CD4-positive, alpha-beta T cell treated with Interleukin-15 for 1 hour (primary cell): ENCODE measurements at regions not wholly inside any gene's neighbourhood (a gene's known extent, or its start where the extent isn't known, plus 50 kb on each side); places are given as distances from the start of the nearest gene placed in this dataset.

ENCODE experiments used
- DNase-seq: peaks from one replicate; pipeline ENCODE4 v3.0.0-alpha.2; 2020

DNA sequence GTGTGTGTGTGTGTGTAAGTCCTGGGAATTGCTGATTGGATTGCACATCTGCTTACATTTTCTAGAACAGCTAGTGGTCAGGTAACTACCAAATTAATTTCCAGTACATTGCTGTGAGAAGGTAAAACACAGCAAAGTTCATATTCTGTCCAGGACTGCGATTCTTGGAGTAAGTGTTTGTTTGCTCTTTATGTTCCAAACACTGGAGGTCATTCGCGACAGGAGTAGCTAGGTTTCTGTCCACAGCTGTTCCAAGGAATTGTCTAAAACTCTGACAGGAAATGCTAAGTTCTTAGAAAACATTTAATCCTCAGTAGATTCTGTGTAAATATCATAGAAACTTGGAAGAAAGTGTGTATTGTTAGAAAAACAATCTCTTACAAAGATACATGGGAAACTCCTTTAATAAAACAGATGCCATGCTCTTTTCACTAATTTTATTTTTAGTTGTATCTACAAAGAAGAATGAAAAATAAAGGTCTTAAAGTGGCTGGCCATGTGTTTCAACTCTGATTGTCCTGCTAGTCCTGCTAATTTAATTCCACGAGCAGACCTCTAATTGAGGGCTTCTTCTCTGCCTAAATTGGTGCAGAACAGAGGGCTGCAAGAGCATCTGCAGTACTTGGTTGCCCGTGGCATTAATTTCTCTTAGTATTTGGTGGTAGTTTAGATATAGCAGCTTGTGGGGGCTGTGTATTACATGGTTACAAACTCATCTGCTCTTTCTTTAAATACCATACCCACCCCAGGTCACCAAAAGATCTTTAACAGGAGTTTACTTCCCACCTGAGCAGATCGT lies 464.5 kb downstream of the RASEF start:
- DNase-seq: no peak

DNA sequence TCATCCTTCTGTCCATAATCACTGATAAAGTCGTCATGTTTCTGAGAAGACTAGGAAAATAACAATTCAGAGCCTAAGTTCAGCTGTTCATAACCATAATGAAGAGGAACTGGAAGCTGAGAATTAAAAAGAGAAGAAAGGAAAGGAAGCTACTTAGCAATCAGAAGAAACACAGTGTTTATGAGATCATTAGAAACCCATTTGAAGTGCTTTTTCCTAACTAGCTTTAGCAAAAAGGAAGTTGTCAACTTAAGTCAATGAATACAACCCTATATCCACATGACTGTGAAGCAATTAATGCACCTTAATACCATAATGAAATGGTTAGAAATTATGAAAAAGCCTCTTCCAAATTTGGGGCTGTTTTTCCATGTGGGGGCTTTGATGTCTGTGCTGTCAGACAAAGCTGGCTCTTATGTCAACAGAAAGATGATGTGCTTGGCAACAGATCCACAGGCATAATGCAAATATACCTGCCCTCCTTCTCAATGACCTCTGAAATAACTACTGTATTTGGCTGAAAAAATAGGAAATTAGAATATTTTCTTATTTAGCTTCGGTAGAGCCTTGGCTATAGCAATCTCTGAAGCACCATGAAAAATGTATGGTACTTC lies 463.5 kb downstream of the RASEF start:
- no peak for DNase-seq

DNA sequence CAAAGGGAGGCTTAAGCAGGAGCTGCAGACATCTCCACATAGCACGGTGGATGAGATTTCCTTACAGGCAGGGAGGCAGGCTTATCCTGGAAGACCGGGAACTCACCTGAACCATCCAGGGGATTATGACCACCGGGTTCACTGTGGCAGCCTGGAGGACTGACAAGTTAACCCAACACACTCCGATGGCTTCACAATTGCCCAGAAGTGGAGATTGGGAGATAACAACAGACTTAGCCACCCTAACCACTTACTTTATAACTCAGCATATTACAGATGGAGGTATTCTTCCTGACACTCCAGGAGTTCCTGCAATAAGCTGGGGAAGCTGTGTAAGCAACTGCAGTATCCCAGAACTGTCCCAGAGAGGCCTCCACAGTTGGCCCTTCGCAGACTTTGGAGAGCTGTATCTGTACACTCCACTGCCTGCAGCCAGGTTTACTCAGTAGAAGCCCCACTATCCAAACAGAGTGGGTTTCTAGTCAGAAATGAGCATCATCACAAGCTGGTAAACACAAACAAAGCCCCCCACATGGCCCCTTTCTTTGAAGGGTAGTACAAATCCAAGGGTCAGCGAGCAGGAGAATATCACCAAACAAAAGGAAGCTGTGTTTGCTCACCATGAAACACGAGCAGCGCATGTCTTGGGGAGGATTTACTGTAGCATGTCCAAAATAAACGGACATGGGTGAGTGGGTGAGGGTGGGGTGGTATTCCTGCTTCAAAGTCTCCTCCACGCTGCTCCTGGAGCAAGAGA lies 462.2 kb downstream of the RASEF start:
- DNase-seq: no peak

DNA sequence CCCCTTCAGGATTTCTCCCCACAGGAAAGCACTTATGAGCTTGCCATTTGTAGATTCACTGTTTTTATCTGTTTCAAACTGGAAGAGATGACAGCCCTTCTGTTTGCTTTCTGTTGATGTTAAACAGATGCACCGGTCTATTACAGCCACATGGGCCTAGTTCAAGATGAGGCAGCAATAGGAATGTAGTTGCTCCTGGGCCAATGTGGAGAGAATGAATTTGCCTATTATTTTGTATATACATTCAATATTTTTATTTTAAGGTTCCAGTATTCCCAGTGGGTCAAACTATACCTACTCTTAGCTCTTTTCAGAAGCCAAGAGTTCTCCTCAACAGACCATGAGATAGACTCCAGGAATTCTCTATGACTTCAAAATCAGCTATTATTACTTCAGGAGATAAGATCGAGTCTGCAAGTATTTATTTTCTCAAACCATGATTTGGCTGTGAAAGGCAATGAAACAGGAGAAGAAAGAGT lies 461.6 kb downstream of the RASEF start:
- DNase-seq: no peak

DNA sequence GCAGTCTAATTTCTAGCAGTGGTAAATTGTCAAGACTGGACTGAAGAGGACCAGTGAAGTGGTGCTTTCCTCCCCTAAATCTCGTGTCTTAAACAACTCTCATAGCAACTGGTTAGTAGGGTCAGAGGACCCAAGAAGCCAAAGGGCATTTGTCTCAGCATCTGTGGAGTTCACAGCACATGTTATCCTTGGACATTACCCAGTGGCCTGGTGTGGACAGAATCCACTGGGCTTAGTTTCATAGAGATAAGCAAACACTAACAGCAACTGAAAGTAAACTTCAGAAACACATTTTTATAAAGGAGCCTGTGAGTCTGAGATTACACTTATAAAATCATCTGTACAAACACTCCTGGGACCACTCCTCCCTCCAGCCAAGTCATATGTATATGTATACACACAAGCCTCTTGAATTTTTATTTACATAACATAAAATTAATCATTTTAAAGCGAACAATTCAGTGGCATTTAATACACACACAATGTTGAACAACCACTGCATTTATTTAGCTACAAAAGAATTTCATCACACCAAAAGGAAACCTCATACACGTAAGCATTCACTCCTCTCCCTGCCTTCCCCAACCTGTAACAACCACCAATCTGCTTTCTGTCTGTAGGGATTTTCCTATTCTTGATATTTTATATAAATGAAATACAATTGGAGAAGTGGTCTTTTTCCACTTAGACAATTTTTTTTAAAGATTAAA lies 457.8 kb downstream of the RASEF start:
- DNase-seq: no peak

DNA sequence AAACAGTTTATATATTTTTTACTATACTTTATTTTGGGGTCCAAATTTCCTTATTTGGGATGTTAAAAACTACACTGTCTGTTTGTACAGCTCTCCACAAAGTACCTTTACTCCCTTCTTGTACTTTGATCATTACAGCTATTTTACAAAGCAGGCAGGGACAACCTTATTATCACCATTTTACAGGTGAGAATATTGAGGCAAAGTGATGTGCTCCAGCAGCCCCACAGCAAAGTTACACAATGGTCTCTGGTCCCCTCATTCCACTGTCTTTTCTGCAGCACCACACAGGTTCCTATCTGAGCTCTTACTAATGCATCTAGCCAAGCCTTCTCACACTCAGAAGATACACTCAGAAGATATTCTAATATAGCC lies 457.3 kb downstream of the RASEF start:
- DNase-seq: no peak

DNA sequence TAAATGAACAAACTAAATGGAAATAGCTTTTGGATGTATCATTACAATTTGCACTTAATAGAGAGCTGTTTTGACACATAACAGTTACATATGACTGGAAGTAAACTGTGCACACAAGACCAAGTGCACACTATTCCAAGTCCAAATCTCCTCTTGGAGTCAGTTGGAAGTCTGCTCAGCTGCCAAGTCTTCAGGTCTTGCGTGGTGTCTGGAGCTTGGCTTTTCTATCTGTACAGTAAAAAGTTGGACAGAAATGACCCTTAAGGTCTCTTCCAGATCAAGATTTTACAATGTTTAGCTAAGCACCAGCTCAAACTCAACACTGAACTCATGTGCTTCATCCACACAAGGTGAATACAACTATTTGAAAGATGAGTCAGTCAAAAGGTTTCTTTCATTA lies 456.9 kb downstream of the RASEF start:
- DNase-seq: no peak

DNA sequence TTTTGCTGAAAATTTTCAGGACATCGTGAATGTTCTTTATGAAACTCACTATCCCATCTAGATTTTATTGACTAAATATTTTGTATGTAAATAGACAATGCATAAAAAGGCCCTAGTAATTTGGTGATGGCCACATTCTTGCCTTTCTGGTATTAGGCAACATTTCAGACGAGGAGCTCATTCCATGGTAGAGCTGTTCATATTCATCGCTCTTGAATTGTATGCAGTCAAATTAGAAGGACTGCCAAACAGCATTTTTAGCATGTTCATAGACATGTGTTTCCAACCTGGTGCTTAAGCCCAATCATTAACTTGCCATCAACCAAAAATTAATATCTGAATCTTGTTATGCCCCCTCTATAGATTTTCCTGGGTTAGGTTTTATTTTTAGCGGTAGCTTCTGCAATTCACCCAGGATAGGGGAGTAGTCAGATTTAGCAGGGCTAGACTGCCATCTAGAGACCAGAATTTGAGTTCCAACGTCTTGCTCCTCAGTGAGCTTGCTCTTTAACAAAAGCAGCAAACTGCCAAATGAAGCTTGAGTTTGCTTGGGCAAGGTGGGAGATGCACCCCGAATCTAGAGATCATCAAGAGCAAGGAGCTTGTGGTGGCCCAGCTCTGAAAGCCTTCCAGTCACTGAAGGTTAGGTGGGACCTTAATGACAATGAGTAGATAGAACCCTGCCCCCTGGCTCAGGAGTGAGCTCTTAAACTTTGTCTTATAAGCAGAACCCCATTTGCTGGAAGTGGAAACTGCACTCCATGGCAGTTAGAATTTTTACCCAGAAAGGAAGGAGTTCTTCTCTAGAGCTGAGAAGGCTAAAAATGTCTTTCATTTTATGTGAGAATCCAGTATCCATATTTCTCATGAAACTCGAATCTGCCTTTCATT lies 456.2 kb downstream of the RASEF start:
- DNase-seq: no peak

DNA sequence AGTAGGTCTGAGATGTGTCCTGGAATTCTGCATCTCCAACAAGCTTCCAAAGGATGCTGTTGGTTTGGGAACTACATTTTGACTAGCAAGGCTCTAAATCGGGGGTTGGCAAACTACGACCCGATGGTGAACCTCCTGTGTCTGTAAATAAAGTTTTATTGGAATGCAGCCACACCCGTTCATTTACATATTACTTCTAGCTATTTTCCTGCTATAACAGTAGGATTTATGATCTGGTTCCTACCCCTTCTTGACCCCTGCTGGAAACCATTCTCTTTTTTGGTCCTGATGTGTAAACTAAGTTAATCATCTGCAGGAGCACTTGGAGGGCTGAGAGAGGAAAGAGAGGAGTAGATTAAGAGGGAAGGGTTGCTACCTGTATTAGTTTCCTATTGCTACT lies 454.5 kb downstream of the RASEF start:
- DNase-seq: no peak

DNA sequence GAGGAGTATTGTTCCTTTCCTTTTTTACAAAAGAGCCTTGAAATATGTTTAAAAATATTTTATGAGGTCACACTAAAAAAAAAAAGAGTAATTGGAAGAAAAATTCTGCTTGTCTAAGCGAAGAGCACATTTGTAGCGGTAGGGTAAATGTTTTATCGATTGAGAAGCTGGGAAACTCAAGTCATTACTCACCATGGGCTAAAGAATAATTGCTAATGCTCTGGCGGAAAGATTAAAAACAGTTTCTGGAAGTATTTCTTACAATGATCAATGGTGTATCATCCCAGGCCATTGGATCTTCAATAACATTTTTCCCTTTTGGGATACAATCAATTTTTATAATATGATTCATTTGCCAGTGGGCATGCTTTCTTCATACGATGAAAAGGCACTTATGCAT lies 450.0 kb downstream of the RASEF start:
- no peak for DNase-seq

DNA sequence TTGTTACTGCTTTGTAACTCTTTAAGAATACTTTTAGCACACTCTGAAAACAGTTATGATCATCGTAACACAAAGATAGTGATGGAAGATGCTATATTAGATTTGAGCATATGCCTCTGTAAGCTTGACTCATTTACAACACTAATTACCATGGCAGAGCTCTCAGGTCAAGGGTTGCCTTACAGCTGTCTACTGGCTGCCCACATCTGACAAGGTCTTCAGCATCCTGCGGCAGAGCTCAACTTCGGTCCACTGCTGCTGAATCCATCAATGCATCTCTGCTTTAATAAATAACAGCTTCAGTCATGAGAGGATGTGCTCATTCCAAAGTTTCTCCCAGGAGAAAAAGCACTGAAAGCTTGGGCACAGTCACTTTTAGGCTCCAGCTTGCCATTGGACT lies 449.4 kb downstream of the RASEF start:
- DNase-seq: no peak

DNA sequence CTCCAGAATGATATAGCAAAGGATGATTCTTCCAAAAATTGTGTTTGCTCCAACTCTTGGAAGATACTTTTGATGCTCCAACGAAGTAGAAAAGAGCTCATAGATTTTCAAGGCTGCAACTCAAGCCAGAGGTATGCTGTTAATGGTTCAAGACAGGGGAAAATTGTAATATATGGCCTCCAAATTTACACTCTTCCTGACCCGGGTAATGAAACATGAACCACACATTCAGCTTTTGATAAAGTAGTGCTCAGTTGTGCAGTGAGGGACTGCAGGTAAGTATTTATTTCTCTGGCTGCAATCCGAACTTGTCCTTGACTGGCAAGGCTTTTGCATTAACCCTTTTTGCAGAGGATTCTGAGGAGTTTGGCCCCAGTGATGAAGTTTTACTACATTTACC lies 446.4 kb downstream of the RASEF start:
- no peak for DNase-seq

DNA sequence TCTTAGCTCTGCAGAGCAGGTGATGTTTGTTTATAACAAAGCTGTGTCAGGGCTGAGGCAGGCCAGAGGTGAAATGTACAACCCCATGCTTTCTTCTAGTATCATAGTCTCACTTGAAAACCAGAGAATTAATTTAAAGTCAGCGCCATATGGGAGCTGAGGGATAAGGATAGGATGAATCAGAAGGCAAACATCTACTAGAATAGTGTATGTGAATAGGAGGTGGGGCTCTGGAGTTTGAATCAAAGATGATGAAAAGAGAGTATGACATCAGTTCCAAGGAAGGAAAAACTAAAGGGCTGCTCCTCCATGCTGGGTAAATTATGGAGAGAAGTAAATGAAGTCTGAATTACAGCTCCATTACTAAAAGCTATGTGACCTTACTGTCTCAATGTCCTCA lies 441.5 kb downstream of the RASEF start:
- DNase-seq: no peak

DNA sequence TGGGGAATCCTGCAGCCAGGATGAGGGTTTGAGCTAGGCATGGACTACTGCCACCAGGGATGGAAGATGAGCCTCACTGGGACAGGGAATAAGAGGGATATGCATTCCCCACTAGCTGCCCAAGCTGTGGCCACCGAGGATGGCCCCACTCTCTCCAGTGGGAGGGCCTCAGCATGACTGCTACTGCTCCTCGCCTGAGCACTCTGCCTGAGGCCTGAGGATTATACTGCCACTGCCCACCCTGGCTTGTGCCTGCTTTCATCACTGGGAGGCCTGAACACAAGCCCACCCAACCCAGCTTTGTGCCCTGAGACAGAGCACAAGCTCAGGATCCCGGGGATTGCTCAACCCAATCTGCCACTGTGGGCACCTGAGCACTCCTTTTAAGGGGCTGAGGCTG lies 425.6 kb downstream of the RASEF start:
- DNase-seq: no peak

DNA sequence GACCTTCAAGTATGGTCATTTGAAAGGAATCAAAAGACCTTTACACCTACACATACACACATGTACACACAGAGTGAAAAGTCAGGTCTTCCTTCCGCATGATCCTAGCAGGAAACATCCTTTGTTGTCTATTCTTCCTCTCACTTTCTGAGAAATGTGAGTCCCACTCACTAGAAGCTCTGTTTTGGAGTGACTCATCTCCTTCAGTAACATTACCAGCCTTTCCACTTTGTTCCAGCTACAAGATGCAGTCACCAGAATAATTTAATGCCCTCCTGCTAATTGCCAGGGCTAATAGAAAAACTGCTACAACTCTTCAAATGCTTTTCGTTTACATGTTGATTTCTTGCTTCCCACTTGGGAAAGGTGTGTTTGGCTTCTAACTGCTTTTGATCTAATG lies 417.3 kb downstream of the RASEF start:
- DNase-seq: no peak

DNA sequence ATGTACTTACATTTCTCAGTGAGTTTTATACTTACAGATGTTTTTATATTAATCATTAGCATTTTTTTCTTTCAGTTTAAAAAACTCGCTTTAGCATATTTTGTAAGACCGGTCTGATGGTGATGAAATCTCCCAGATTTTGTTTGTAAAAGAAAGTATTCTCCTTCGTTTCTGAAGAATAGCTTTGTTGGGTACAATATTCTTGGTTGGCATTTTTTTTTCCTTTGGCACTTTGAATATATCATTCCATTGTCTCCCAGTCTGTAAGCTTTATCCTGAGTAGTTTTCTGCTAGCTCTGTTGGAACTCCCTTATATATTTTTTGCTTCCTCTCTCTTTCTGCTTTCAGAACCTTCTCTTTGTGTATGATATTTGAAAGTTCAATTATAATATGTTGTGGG lies 412.6 kb downstream of the RASEF start:
- no peak for DNase-seq

DNA sequence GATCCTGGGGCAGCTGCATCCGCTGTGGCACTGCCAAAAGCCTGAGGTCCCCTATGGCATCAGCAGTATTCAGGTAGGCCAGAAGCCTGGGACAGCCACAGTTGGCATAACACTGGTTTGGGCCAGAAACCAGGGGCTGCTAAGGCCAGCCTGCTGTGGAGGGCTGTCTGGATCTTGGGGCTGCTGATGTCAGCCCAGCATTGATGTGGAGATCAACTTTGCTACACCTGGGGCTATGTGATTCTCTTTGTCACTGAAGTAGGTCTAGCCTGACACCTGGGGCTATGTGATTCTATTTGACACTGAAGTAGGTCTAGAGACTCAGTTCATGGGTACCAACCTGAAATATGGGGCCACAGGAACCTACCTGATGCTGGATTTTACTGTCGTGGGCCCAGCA lies 411.5 kb downstream of the RASEF start:
- no peak for DNase-seq

DNA sequence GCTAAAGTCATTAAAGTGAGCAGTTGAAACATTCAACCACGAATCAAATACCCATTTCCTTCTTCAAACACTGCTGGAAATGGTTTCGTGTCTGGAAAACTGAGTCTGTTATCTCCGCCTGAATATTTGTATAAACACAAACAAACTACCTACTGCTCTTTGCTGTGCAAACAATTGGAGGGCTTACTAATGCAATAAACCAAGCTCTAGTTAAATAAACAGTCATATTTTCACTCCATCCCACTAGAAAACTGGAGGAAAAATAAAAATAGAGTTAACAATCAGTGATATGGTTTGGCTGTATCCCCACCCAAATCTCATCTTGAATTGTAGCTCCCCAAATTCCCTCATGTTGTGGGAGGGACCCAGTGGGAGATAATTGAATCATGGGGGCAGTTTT lies 397.6 kb downstream of the RASEF start:
- DNase-seq: no peak

DNA sequence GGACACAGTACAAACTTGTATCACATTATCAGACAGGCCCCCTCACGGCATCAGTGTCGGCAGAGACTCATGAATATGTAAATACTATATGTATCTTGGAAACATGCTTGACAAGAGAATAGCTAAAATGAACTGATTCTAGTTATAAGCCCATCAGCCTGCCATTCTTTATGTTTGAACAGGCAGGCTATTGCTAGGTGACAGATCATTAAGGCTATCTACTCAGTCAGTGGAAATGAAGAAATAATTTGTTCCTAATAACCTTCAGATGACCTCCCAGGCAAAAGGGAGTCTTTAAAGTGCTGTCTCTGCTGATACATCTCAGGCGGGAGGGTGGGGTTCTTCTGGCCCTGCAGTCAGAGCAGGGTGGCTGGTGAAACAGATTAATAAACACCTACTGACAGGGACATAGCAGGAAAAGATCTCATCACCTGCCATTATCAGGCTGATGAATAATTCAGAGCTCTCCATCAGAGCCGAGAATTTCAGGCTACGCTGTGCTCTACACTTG lies 394.2 kb downstream of the RASEF start:
- no peak for DNase-seq

DNA sequence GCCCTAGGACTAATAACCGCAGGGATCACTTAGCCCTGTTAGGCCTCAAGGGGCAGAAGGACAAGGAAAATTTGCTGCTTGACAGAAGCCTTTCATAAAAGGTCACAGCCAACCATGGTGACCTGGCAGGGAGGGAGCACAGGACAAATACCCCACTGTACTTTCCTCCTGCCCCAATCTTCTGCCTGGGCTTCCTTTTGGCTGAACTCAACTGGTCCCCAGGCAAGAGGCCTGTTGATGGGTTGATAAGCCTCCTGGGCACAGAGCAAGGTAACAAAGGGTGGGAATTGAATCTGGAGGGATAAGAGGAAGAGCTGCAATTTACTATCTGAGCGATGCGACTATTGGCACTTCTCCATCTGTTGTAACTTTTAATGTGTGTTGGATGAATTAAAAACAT lies 392.9 kb downstream of the RASEF start:
- DNase-seq: no peak

DNA sequence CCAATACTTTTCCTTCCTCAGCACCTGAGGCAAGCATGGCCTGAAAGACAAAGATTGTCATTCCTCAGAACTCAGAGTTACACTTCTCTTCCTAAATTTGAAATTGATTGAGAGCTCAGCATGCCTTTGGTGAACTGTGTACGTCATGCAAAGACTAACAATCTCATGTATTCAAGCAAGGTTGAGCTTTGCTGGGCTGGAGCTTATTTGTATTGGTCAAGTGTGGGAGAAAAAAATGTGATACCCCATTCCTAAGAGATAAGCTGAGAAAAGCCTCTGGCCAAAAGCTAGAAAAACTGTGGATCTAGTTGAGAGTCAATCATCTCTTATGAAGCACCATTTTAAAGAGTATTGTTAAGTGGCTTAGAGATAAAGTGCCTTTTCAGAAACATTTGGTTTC lies 392.2 kb downstream of the RASEF start:
- no peak for DNase-seq

DNA sequence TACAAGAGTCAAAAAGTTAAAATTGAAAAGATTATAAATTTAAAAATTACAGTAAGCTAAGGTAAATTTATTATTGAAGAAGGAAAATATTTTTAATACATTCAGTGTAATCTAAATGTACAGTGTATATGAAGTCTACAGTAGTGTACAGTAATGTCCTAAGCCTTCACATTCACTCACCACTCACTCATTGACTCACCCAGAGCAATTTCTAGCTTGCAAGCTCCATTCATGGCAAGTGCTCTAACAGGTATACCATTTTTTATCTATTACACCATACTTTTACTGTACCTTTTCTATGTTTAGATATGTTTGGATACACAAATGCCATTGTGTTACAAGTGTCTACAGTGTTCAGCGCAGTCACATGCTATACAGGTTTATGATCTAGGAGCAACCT lies 389.7 kb downstream of the RASEF start:
- no peak for DNase-seq
